H7 (cell line): ENCODE measurements at regions not wholly inside any gene's neighbourhood (a gene's known extent, or its start where the extent isn't known, plus 50 kb on each side); places are given as distances from the start of the nearest gene placed in this dataset.

Experiments
- DNase-seq: peaks from one replicate; pipeline ENCODE4 v3.0.0; 2012
- H3K27me3 ChIP-seq: 2 replicates; pipeline ENCODE4 v1.6.0; 2011; ENCODE audit warnings: mild to moderate bottlenecking, low read length; ENCODE audit not compliant: control insufficient read depth, insufficient read depth
- H3K36me3 ChIP-seq: replicated peaks from 2 replicates; pipeline ENCODE4 v1.5.1; 2011; ENCODE audit warnings: low read length; ENCODE audit not compliant: control insufficient read depth, insufficient read depth
- H3K4me3 ChIP-seq: 2 replicates; pipeline ENCODE4 v1.5.1; 2011; ENCODE audit warnings: low read depth, mild to moderate bottlenecking, control low read depth, low read length, moderate library complexity; ENCODE audit not compliant: insufficient read depth

DNA sequence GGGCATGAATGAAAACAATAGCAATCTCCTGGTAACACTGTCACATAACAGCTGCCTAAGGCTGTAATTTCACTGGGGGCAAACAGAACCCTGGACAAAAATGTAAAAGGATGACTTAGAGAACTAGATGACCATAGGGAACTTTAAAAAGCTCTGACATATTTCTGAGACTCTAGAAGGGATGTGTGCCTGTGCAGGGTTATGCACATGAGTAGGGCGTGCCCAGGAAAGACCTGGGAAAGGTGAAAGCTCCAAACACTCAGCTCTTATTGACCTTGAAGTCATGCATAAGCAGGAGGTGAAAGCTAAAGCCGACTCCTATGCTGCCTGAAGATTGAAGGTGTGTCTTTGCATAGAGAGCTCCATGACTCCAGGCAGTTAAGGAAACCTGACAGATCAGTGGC, 118.4 kb upstream of the BTBD3 start:
- no peaks in the 10 kb centered on the region for H3K36me3 ChIP-seq
- no peak overlapping the region for H3K4me3 ChIP-seq
- no peaks in the 10 kb centered on the region for H3K27me3 ChIP-seq
- no peak for DNase-seq

DNA sequence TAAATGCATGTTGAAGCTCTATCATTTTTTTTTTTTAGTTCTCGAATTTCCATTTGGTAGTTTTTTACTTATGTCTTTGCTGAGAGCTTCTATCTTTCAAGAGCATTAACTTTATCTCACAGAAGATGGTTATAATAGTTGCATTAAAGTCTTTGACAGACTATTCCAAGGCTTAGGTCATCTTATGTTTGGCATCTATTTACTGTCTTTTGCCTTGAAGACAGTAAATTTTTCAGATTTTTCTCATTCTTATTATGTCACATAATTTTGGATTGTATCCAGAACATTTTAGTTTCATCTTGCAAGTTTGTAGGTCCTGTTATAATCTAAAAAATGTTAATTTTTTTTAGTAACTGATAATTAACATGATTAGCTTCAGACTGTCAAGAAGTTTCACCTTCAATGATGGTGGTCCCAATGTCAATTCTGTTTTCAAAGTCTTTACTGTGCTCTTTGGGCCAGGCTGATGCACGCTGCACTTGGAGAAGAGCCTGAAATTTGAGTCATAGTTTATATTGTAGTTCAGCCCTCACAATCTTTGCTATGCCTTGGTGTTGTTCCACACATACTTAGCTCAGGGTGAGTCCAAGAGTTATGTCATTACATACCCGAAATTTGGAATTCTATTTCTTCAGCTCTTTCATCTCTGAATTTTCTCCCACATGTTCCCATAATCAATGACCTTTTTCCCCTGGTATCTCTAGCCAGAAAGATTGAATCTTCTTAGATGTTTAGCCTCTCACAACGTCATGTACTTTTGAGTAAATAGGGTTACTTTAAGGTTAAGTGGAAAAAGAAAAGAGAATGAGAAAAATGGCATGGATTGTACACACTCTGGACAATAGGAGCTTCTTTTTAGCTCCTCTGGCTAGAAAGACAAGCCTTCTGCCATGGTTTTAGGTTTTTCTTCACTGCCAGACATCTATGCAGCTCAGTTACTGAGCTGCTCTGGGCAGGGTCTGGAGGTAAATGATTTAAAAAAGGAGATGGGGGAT, 110.3 kb upstream of the BTBD3 start:
- H3K27me3 ChIP-seq: no peaks in the 10 kb centered on the region
- DNase-seq: no peak

GRCh38 chr20:11808841-11809240, 108.9 kb upstream of the BTBD3 start:
- no peak overlapping the region for H3K4me3 ChIP-seq
- no peaks in the 10 kb centered on the region for H3K36me3 ChIP-seq
- H3K27me3 ChIP-seq: no peaks in the 10 kb centered on the region
- no peak for DNase-seq

More for the DNA sequence above, 110.3 kb upstream of the BTBD3 start:
- Histone ChIP-seq H3K4me3 (no peak overlapping the region), H3K36me3 (no peaks in the 10 kb centered on the region)

DNA sequence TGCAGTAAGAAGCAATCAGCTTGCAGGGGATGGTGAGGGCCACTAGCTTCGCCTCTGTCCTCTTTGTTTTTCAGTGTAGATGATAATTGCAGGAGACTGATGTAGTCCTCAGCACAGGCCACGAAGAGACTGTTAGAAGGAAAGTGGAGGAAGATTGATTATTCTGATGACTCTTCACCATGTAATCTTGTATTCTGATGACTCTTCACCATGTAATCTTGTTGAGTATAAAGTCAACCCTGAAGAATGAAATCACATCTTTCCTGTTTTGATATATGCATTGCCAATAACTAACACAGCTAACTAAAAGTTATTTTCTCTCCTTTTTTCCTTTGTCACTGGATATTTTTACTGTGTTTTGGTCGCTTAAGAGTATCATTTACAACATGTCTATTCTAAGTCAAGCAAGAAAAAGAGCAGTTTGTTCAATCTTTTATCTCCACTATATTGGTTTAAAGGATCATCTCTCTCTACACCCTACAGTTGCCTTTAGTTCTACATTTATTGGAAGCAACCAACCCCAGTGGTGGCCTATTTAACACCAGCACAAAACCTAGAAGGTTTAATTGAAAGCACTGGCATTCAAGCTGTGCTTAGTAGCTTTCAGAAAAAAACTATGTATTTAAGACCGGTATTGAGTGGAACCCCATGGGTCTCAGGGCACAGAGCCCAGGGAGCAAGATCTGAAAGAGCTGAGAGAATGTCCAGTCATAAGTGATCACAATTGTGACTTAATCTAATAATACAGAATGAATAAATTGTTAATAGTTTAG, 107.2 kb upstream of the BTBD3 start:
- Histone ChIP-seq H3K4me3 (no peak overlapping the region), H3K27me3 (no peaks in the 10 kb centered on the region), H3K36me3 (no peaks in the 10 kb centered on the region)
- DNase-seq: no peak

- Histone ChIP-seq H3K27me3 (no peaks in the 10 kb centered on the region), H3K4me3 (no peak overlapping the region), H3K36me3 (no peaks in the 10 kb centered on the region)
- DNase-seq: no peak
Observed at GRCh38 chr20:11813106-11813890, 104.4 kb upstream of the BTBD3 start.

DNA sequence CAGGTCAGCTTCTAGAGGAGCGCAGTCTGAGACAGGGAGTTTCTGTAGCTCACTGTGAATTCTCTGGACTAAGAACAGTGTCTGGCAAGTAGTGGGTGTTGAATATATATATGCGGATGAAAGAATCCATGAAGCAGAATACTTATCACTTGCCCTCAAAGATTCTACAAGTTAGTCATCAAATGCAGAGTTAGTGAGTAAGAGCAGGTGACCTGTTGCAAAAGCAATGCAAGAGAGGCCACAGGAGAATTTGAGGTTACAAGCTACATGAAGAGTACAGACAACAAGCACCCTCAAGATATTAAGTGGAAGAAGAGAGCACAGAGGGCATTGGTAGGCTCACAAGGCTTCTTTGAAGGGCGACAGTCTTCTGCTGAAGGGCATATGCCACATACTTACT, 103.4 kb upstream of the BTBD3 start:
- no peak for DNase-seq
- no peaks in the 10 kb centered on the region for H3K27me3 ChIP-seq
- H3K36me3 ChIP-seq: no peaks in the 10 kb centered on the region
- no peak overlapping the region for H3K4me3 ChIP-seq

- DNase-seq: no peak
- H3K27me3 ChIP-seq: peaks cover 15% of the 10 kb centered on the region; the same call in 1 of the 2 replicates
- H3K36me3 ChIP-seq: no peaks in the 10 kb centered on the region
Observed at GRCh38 chr20:11820838-11821237, 96.9 kb upstream of the BTBD3 start.

DNA sequence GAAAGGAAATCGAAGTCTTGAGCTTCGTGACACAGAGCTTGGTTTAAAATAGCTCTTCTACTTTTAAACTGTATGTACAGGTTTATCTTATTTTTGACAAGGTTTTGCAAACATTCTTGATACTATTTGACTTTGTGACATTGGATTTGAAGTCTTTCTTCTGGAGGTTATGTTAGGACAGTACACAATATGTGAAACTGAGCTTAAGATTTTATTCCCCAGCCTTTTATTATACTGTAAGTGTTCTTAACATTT, 95.2 kb upstream of the BTBD3 start:
- Histone ChIP-seq H3K36me3 (no peaks in the 10 kb centered on the region), H3K27me3 (peaks cover 15% of the 10 kb centered on the region; the same call in 1 of the 2 replicates), H3K4me3 (no peak overlapping the region)
- no peak for DNase-seq

More at GRCh38 chr20:11820838-11821237, 96.9 kb upstream of the BTBD3 start:
- H3K4me3 ChIP-seq: no peak overlapping the region

GRCh38 chr20:11826334-11826733, 91.4 kb upstream of the BTBD3 start:
- H3K27me3 ChIP-seq: peaks cover 13% of the 10 kb centered on the region; the same call in 1 of the 2 replicates
- H3K4me3 ChIP-seq: no peak overlapping the region
- H3K36me3 ChIP-seq: no peaks in the 10 kb centered on the region
- DNase-seq: no peak

DNA sequence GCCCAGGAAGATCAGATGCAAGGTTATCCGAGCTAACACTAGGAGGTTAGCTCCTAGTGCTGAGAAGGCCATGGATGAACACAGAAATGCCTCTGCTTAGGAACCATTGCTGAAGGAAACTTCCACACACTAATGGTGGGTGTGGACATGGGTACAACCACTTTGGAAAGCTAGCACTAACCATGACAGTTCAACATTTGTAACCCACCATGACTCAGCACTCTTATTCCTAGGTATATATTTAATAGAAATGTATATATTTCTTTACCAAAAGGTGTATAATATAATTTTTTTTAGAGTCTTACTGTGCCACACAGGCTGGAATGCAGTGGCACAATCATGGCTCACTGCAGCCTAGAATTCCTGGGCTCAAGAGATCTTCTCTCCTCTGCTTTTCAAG, 85.3 kb upstream of the BTBD3 start:
- no peak for DNase-seq
- no peaks in the 10 kb centered on the region for H3K27me3 ChIP-seq
- H3K4me3 ChIP-seq: no peak overlapping the region
- H3K36me3 ChIP-seq: no peaks in the 10 kb centered on the region

DNA sequence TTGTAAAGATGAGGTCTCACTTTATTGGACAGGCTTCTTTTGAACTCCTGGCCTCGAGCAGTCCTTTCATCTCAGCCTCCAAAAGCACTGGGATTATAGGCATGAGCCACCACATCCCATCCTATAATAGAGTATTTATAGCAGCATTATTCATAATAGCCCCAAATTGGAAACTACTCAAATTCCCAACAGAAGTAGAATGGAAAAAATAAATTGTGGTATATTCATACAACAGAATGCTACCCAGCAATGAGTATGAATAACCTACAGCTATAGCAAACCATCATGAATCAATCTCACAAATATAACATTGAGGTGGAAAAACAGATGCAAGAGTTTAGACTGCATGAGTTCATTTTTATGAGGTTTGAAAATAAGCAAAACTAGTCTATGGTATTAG, 84.8 kb upstream of the BTBD3 start:
- H3K27me3 ChIP-seq: no peaks in the 10 kb centered on the region
- H3K36me3 ChIP-seq: no peaks in the 10 kb centered on the region
- DNase-seq: no peak
- no peak overlapping the region for H3K4me3 ChIP-seq

DNA sequence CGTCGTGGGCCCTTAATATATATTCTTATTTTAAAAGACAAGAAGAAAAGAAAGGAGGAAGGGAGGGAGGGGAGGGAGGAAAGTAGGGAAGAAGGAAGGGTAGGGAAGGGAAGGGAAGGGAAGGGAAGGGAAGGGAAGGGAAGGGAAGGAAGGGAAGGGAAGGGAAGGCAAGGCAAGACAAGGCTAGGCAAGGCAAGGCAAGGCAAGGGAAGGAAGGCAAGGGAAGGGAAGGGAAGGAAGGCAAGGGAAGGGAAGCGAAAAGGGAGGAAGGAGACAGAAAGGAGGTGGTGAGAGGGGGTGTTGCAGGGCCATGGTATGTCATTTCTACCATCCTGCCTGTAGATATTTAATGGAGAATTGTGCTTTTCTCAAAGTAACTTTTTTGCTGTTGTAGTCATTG, 83.9 kb upstream of the BTBD3 start:
- Histone ChIP-seq H3K36me3 (no peaks in the 10 kb centered on the region), H3K27me3 (no peaks in the 10 kb centered on the region), H3K4me3 (no peak overlapping the region)
- no peak for DNase-seq

DNA sequence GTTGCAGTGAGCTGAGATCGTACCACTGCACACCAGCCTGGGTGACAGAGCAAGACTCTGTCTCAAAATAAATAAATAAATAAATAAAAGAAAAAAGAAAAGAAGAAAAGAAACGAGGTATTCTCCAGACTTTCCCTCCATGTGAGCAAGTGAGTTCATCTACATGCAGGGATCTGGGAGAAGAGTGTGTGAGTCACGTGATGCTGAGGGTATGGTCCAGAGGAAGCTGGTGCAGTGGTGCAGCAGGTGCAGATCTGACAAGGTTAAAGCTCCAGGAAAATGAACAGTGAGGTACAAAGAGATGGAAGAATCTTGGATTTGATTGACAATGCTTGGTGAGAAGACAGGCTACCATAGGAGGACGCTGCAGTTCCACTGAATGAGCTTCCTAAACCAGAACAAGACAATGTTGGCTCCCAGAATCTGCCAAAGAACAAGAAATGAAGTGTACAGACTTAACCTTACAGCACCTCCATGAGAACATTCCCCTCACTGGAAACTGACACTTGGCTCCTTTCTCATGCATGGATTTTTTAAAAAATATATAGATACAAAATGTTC, 79.5 kb upstream of the BTBD3 start:
- DNase-seq: no peak
- no peaks in the 10 kb centered on the region for H3K27me3 ChIP-seq
- no peak overlapping the region for H3K4me3 ChIP-seq
- H3K36me3 ChIP-seq: no peaks in the 10 kb centered on the region

DNA sequence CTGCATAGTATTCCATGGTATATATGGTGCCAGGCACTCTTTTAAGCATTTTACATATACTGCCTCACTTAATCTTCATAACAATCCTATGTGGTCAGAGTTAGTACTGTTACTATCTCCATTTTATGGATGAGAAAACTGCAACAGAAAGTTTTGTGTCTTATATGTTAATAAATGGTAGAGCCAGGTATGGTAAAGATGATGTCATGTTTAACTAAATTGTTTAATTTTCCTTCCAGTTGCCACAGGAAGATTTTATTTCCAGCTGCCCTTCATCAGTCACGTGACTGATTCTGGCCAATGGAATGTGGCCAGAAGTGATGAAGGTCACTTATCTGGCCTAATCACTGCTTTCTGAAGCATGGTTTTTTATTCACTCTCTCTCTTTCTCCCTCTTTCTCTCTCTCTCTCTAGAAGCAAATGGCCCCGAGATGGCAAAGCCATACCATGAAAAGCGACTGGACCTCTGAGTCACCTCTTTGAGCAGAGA, 75.7 kb upstream of the BTBD3 start:
- H3K27me3 ChIP-seq: no peaks in the 10 kb centered on the region
- no peak overlapping the region for H3K4me3 ChIP-seq
- no peaks in the 10 kb centered on the region for H3K36me3 ChIP-seq
- no peak for DNase-seq
